ENCODE measurements at regions not wholly inside any gene's neighbourhood (a gene's known extent, or its start where the extent isn't known, plus 50 kb on each side); places are given as distances from the start of the nearest gene placed in this dataset.

- H3K27ac ChIP-seq (ENCODE audit: insufficient read depth in 1 of 2, low read depth in 1 of 2, low read length in 2 of 2, poor library complexity in 1 of 2, severe bottlenecking in 2 of 2): no peak overlapping the region
- no peaks in the 10 kb centered on the region for H3K4me1 ChIP-seq (ENCODE audit: control extremely low read depth in 1 of 4, control insufficient read depth in 4 of 4, insufficient read depth in 4 of 4, low read length in 3 of 4)
- POLR2A ChIA-PET: no interaction called here
- DNase-seq: no peak
- WGBS (ENCODE audit: insufficient coverage): 66% methylated on average over 9 of the region's 12 CpGs
- no peaks in the 10 kb centered on the region for H3K36me3 ChIP-seq (ENCODE audit: control insufficient read depth in 4 of 4, insufficient read depth in 4 of 4, low read length in 3 of 4)
- no peak overlapping the region for H3K4me3 ChIP-seq (ENCODE audit: control insufficient read depth in 1 of 7, extremely low read depth in 1 of 7, insufficient read depth in 4 of 7, low read depth in 2 of 7, low read length in 6 of 7)
- H3K9me3 ChIP-seq (ENCODE audit: control extremely low read depth in 1 of 5, control insufficient read depth in 4 of 5, insufficient read depth in 2 of 5, low read depth in 1 of 5, low read length in 4 of 5): no peaks in the 10 kb centered on the region
- peaks cover 4 to 33% (median 17%) of the 10 kb centered on the region in 5 experiments for H3K27me3 ChIP-seq (replicated peaks in 2 of 5; ENCODE audit: control insufficient read depth in 4 of 5, insufficient read depth in 5 of 5, low read length in 4 of 5)
- CTCF ChIA-PET: no interaction called here
Observed at GRCh38 chr3:139238281-139239030, 105.4 kb upstream of the MRPS22 start.

- Histone ChIP-seq H3K4me1 (ENCODE audit: control extremely low read depth in 1 of 4, control insufficient read depth in 4 of 4, insufficient read depth in 4 of 4, low read length in 3 of 4) (no peaks in the 10 kb centered on the region), H3K36me3 (ENCODE audit: control insufficient read depth in 4 of 4, insufficient read depth in 4 of 4, low read length in 3 of 4) (no peaks in the 10 kb centered on the region), H3K27ac (ENCODE audit: insufficient read depth in 1 of 2, low read depth in 1 of 2, low read length in 2 of 2, poor library complexity in 1 of 2, severe bottlenecking in 2 of 2) (no peak overlapping the region), H3K9me3 (ENCODE audit: control extremely low read depth in 1 of 5, control insufficient read depth in 4 of 5, insufficient read depth in 2 of 5, low read depth in 1 of 5, low read length in 4 of 5) (no peaks in the 10 kb centered on the region), H3K4me3 (ENCODE audit: control insufficient read depth in 1 of 7, extremely low read depth in 1 of 7, insufficient read depth in 4 of 7, low read depth in 2 of 7, low read length in 6 of 7) (no peak overlapping the region), H3K27me3 (replicated peaks in 2 of 5; ENCODE audit: control insufficient read depth in 4 of 5, insufficient read depth in 5 of 5, low read length in 4 of 5) (peaks cover 4 to 39% (median 17%) of the 10 kb centered on the region in 5 experiments)
- DNase-seq: no peak
- CTCF ChIA-PET: no interaction called here
- POLR2A ChIA-PET: no interaction called here
Observed at GRCh38 chr3:139239550-139239949, 104.3 kb upstream of the MRPS22 start.

DNA sequence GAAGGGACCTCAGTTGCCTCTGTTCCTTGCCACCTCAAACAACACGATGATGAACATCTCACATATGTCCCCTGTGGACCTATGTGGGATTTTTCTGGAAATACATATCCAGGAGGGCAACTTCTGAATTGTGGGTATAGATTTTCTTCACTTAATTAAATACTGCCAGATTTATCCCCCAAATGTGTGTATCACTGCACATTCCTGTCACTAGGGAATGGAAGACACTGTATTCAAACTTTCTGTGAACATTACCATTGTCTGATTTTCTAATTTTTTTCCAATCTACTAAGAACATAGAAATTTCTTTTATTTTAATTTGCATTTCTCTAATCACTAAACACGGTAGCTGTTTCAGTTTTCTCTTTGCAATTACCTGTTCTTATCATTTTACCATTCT is 102.0 kb upstream of the MRPS22 start:
- Histone ChIP-seq H3K36me3 (ENCODE audit: control insufficient read depth in 4 of 4, insufficient read depth in 4 of 4, low read length in 3 of 4) (no peaks in the 10 kb centered on the region), H3K9me3 (ENCODE audit: control extremely low read depth in 1 of 5, control insufficient read depth in 4 of 5, insufficient read depth in 2 of 5, low read depth in 1 of 5, low read length in 4 of 5) (no peaks in the 10 kb centered on the region), H3K27me3 (replicated peaks in 2 of 5; ENCODE audit: control insufficient read depth in 4 of 5, insufficient read depth in 5 of 5, low read length in 4 of 5) (peaks cover 4 to 39% (median 17%) of the 10 kb centered on the region in 5 experiments), H3K4me1 (ENCODE audit: control extremely low read depth in 1 of 4, control insufficient read depth in 4 of 4, insufficient read depth in 4 of 4, low read length in 3 of 4) (no peaks in the 10 kb centered on the region), H3K27ac (ENCODE audit: insufficient read depth in 1 of 2, low read depth in 1 of 2, low read length in 2 of 2, poor library complexity in 1 of 2, severe bottlenecking in 2 of 2) (no peak overlapping the region), H3K4me3 (ENCODE audit: control insufficient read depth in 1 of 7, extremely low read depth in 1 of 7, insufficient read depth in 4 of 7, low read depth in 2 of 7, low read length in 6 of 7) (no peak overlapping the region)
- POLR2A ChIA-PET: no interaction called here
- CTCF ChIA-PET: no interaction called here
- no peak for DNase-seq
- WGBS (ENCODE audit: insufficient coverage): no CpG with 5 or more reads among the region's 2 CpGs

DNA sequence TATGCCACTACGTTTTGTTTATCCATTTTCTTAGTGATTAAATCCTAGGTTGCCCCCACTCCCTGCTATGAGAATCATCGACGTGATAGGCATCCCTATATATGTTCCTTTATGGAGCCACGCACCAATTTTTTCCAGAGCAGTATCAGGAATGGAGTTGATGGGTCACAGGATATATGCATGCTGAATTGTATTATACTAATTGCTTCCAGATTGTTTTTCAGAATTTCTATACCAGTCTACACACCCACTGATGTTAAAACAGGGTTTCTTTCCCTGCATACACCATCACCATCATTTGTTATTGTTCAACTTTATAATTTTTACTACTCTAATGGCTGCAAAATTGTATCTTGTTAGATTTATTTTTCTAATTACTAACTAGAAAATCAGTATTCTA is 100.1 kb upstream of the MRPS22 start:
- 88% methylated on average over 4 of the region's 4 CpGs for WGBS (ENCODE audit: insufficient coverage)
- H3K27me3 ChIP-seq (replicated peaks in 2 of 5; ENCODE audit: control insufficient read depth in 4 of 5, insufficient read depth in 5 of 5, low read length in 4 of 5): peaks cover 2 to 35% (median 14%) of the 10 kb centered on the region in 5 experiments
- no peaks in the 10 kb centered on the region for H3K9me3 ChIP-seq (ENCODE audit: control extremely low read depth in 1 of 5, control insufficient read depth in 4 of 5, insufficient read depth in 2 of 5, low read depth in 1 of 5, low read length in 4 of 5)
- H3K27ac ChIP-seq (ENCODE audit: insufficient read depth in 1 of 2, low read depth in 1 of 2, low read length in 2 of 2, poor library complexity in 1 of 2, severe bottlenecking in 2 of 2): no peak overlapping the region
- DNase-seq: no peak
- H3K4me1 ChIP-seq (ENCODE audit: control extremely low read depth in 1 of 4, control insufficient read depth in 4 of 4, insufficient read depth in 4 of 4, low read length in 3 of 4): no peaks in the 10 kb centered on the region
- H3K36me3 ChIP-seq (ENCODE audit: control insufficient read depth in 4 of 4, insufficient read depth in 4 of 4, low read length in 3 of 4): no peaks in the 10 kb centered on the region
- no peak overlapping the region for H3K4me3 ChIP-seq (ENCODE audit: control insufficient read depth in 1 of 7, extremely low read depth in 1 of 7, insufficient read depth in 4 of 7, low read depth in 2 of 7, low read length in 6 of 7)
- POLR2A ChIA-PET: no interaction called here
- CTCF ChIA-PET: no interaction called here

DNA sequence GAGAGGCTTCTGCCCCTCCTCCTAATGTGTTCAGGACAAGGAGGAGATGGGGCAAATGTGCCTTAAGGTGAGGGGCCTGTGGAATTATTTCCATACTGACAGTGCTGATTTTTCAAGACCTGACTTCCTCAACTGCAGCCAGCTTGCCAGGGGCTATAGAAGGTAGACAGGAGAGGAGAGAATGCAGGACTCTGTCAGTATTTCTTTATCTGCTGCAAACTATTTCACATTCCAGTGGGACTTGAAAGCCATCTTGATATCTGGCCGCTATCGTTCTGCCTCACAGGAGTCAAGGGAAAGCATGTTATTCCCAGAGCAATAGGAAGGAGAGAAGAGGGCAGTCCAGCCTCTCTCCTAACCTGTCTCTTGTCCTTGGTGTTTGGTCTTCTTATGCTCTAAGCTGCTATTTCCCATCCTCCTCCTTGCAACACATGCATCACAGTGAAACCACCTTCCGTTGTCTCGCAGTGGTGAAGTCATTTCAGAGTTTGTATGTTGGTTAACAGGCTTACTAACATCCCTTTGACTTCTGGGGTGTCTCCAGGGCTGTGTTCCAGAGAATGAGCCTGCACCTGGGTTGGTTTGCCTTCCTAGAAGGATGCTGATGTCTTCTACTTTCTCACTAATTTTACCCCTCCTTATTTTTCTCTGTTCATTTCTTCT is 95.1 kb upstream of the MRPS22 start:
- Histone ChIP-seq H3K36me3 (ENCODE audit: control insufficient read depth in 4 of 4, insufficient read depth in 4 of 4, low read length in 3 of 4) (no peaks in the 10 kb centered on the region), H3K27ac (ENCODE audit: insufficient read depth in 1 of 2, low read depth in 1 of 2, low read length in 2 of 2, poor library complexity in 1 of 2, severe bottlenecking in 2 of 2) (no peak overlapping the region), H3K4me3 (ENCODE audit: control insufficient read depth in 1 of 7, extremely low read depth in 1 of 7, insufficient read depth in 4 of 7, low read depth in 2 of 7, low read length in 6 of 7) (no peak overlapping the region), H3K4me1 (ENCODE audit: control extremely low read depth in 1 of 4, control insufficient read depth in 4 of 4, insufficient read depth in 4 of 4, low read length in 3 of 4) (no peaks in the 10 kb centered on the region), H3K27me3 (replicated peaks in 2 of 5; ENCODE audit: control insufficient read depth in 4 of 5, insufficient read depth in 5 of 5, low read length in 4 of 5) (peaks cover 0 to 7% (median 0%) of the 10 kb centered on the region in 5 experiments), H3K9me3 (ENCODE audit: control extremely low read depth in 1 of 5, control insufficient read depth in 4 of 5, insufficient read depth in 2 of 5, low read depth in 1 of 5, low read length in 4 of 5) (no peaks in the 10 kb centered on the region)
- WGBS (ENCODE audit: insufficient coverage): 90% methylated on average over 2 of the region's 4 CpGs
- ChIA-PET CTCF (no interaction called here), POLR2A (interaction anchor here (0.6 kb wide), 1 partner anchor 335 kb away, joined by 5 read pairs; no protein-coding TSS in a partner anchor)
- DNase-seq: no peak

- POLR2A ChIA-PET: no interaction called here
- no peaks in the 10 kb centered on the region for H3K4me1 ChIP-seq (ENCODE audit: control extremely low read depth in 1 of 4, control insufficient read depth in 4 of 4, insufficient read depth in 4 of 4, low read length in 3 of 4)
- no peak for DNase-seq
- CTCF ChIA-PET: no interaction called here
- H3K27ac ChIP-seq (ENCODE audit: insufficient read depth in 1 of 2, low read depth in 1 of 2, low read length in 2 of 2, poor library complexity in 1 of 2, severe bottlenecking in 2 of 2): no peak overlapping the region
- peaks cover 0 to 4% (median 2%) of the 10 kb centered on the region in 5 experiments for H3K27me3 ChIP-seq (replicated peaks in 2 of 5; ENCODE audit: control insufficient read depth in 4 of 5, insufficient read depth in 5 of 5, low read length in 4 of 5)
- no peaks in the 10 kb centered on the region for H3K36me3 ChIP-seq (ENCODE audit: control insufficient read depth in 4 of 4, insufficient read depth in 4 of 4, low read length in 3 of 4)
- no peaks in the 10 kb centered on the region for H3K9me3 ChIP-seq (ENCODE audit: control extremely low read depth in 1 of 5, control insufficient read depth in 4 of 5, insufficient read depth in 2 of 5, low read depth in 1 of 5, low read length in 4 of 5)
- WGBS (ENCODE audit: insufficient coverage): 92% methylated on average over 4 of the region's 4 CpGs
- no peak overlapping the region for H3K4me3 ChIP-seq (ENCODE audit: control insufficient read depth in 1 of 7, extremely low read depth in 1 of 7, insufficient read depth in 4 of 7, low read depth in 2 of 7, low read length in 6 of 7)
Observed at GRCh38 chr3:139251529-139251928, 92.3 kb upstream of the MRPS22 start.

- WGBS (ENCODE audit: insufficient coverage): 87% methylated on average over 6 of the region's 7 CpGs
- Histone ChIP-seq H3K4me1 (ENCODE audit: control extremely low read depth in 1 of 4, control insufficient read depth in 4 of 4, insufficient read depth in 4 of 4, low read length in 3 of 4) (no peaks in the 10 kb centered on the region), H3K27ac (ENCODE audit: insufficient read depth in 1 of 2, low read depth in 1 of 2, low read length in 2 of 2, poor library complexity in 1 of 2, severe bottlenecking in 2 of 2) (no peak overlapping the region), H3K9me3 (ENCODE audit: control extremely low read depth in 1 of 5, control insufficient read depth in 4 of 5, insufficient read depth in 2 of 5, low read depth in 1 of 5, low read length in 4 of 5) (no peaks in the 10 kb centered on the region), H3K36me3 (ENCODE audit: control insufficient read depth in 4 of 4, insufficient read depth in 4 of 4, low read length in 3 of 4) (no peaks in the 10 kb centered on the region), H3K27me3 (replicated peaks in 2 of 5; ENCODE audit: control insufficient read depth in 4 of 5, insufficient read depth in 5 of 5, low read length in 4 of 5) (peaks cover 0 to 4% (median 2%) of the 10 kb centered on the region in 5 experiments), H3K4me3 (ENCODE audit: control insufficient read depth in 1 of 7, extremely low read depth in 1 of 7, insufficient read depth in 4 of 7, low read depth in 2 of 7, low read length in 6 of 7) (no peak overlapping the region)
- DNase-seq: no peak
- ChIA-PET CTCF (no interaction called here), POLR2A (no interaction called here)
Observed at GRCh38 chr3:139252719-139253118, 91.1 kb upstream of the MRPS22 start.

Data from common myeloid progenitor, CD34-positive (primary cell).